ENCODE measurements at regions not wholly inside any gene's neighbourhood (a gene's known extent, or its start where the extent isn't known, plus 50 kb on each side); places are given as distances from the start of the nearest gene placed in this dataset.

GRCh38 chr4:30341731-30342130 lies 378.4 kb upstream of the PCDH7 start:
- no peak for TF ChIP-seq RAD21 (IDR thresholded peaks at IDR 0.05; ENCODE audit: low read depth)
- TF ChIP-seq FOXM1 (IDR thresholded peaks at IDR 0.05; ENCODE audit: borderline replicate concordance, low read depth) = no peak
- TF ChIP-seq TCF12 (IDR thresholded peaks at IDR 0.05; ENCODE audit: low read depth) = no peak
- TF ChIP-seq CEBPB (IDR thresholded peaks at IDR 0.05) = no peak
- TF ChIP-seq EP300 (IDR thresholded peaks at IDR 0.05; ENCODE audit: borderline replicate concordance) = no peak
- no peak for TF ChIP-seq TAF1 (IDR thresholded peaks at IDR 0.05; ENCODE audit: low read depth)
- no peak for TF ChIP-seq TEAD4 (IDR thresholded peaks at IDR 0.05)
- no peak for TF ChIP-seq CREB1 (IDR thresholded peaks at IDR 0.05; ENCODE audit: low read depth)
- TF ChIP-seq MAX (IDR thresholded peaks at IDR 0.05) = no peak
- TF ChIP-seq REST (IDR thresholded peaks at IDR 0.05; ENCODE audit: low read depth) = no peak
- TF ChIP-seq ZBTB7A (IDR thresholded peaks at IDR 0.05; ENCODE audit: low read depth) = no peak
- TF ChIP-seq NFIC (IDR thresholded peaks at IDR 0.05) = no peak

- TF ChIP-seq REST (IDR thresholded peaks at IDR 0.05; ENCODE audit: low read depth) (no peak), MAX (IDR thresholded peaks at IDR 0.05) (no peak), EGR1 (IDR thresholded peaks at IDR 0.05) (no peak), YY1 (IDR thresholded peaks at IDR 0.05; ENCODE audit: low read depth) (no peak), FOXM1 (IDR thresholded peaks at IDR 0.05; ENCODE audit: borderline replicate concordance, low read depth) (no peak), ZBTB7A (IDR thresholded peaks at IDR 0.05; ENCODE audit: low read depth) (no peak)
Measured at GRCh38 chr4:30350288-30350687, 369.9 kb upstream of the PCDH7 start.

GRCh38 chr4:30354605-30355004 lies 365.6 kb upstream of the PCDH7 start:
- TF ChIP-seq FOXM1 (IDR thresholded peaks at IDR 0.05; ENCODE audit: borderline replicate concordance, low read depth) (no peak), TAF1 (IDR thresholded peaks at IDR 0.05; ENCODE audit: low read depth) (no peak), REST (IDR thresholded peaks at IDR 0.05; ENCODE audit: low read depth) (no peak), YY1 (IDR thresholded peaks at IDR 0.05; ENCODE audit: low read depth) (no peak), MAX (IDR thresholded peaks at IDR 0.05) (no peak), CREB1 (IDR thresholded peaks at IDR 0.05; ENCODE audit: low read depth) (no peak), TEAD4 (IDR thresholded peaks at IDR 0.05) (no peak), ZBTB7A (IDR thresholded peaks at IDR 0.05; ENCODE audit: low read depth) (no peak)

- TF ChIP-seq EP300 (IDR thresholded peaks at IDR 0.05; ENCODE audit: borderline replicate concordance) (no peak), ZBTB7A (IDR thresholded peaks at IDR 0.05; ENCODE audit: low read depth) (no peak), NFIC (IDR thresholded peaks at IDR 0.05) (no peak), TAF1 (IDR thresholded peaks at IDR 0.05; ENCODE audit: low read depth) (no peak), YY1 (IDR thresholded peaks at IDR 0.05; ENCODE audit: low read depth) (no peak), TEAD4 (IDR thresholded peaks at IDR 0.05) (no peak), FOXM1 (IDR thresholded peaks at IDR 0.05; ENCODE audit: borderline replicate concordance, low read depth) (no peak), MAX (IDR thresholded peaks at IDR 0.05) (no peak), USF1 (IDR thresholded peaks at IDR 0.05) (no peak), RAD21 (IDR thresholded peaks at IDR 0.05; ENCODE audit: low read depth) (no peak), CREB1 (IDR thresholded peaks at IDR 0.05; ENCODE audit: low read depth) (no peak)
Measured at GRCh38 chr4:30362436-30362835, 357.7 kb upstream of the PCDH7 start.

GRCh38 chr4:30370105-30370504 lies 350.1 kb upstream of the PCDH7 start:
- TF ChIP-seq REST (IDR thresholded peaks at IDR 0.05; ENCODE audit: low read depth) (no peak), MAX (IDR thresholded peaks at IDR 0.05) (no peak), EGR1 (IDR thresholded peaks at IDR 0.05) (no peak)

Measured in Ishikawa (cell line).